GM10266 (cell line): ENCODE measurements at regions not wholly inside any gene's neighbourhood (a gene's known extent, or its start where the extent isn't known, plus 50 kb on each side); places are given as distances from the start of the nearest gene placed in this dataset.

Experiments used
- DNase-seq: peaks from one replicate; pipeline ENCODE4 v3.0.0; 2012; ENCODE audit errors: extremely low spot score
- CTCF ChIP-seq: IDR thresholded peaks from 2 replicates; pipeline ENCODE4 v1.5.1; 2012; ENCODE audit warnings: mild to moderate bottlenecking, low read depth; ENCODE audit not compliant: control insufficient read depth, insufficient read depth; ENCODE audit errors: missing control alignments

- DNase-seq = no peak
- TF ChIP-seq CTCF = no peak
Measured at GRCh38 chr2:238574490-238575271, 148.0 kb downstream of the ASB1 start.

GRCh38 chr2:238576674-238577073, 149.9 kb downstream of the ASB1 start:
- DNase-seq = no peak
- no peak for TF ChIP-seq CTCF

GRCh38 chr2:238578256-238578655, 151.5 kb downstream of the ASB1 start:
- no peak for TF ChIP-seq CTCF
- DNase-seq = no peak

GRCh38 chr2:238580486-238580885, 153.8 kb downstream of the ASB1 start:
- TF ChIP-seq CTCF = no peak
- no peak for DNase-seq

- DNase-seq = no peak
- no peak for TF ChIP-seq CTCF
Measured at GRCh38 chr2:238581126-238581525, 154.4 kb downstream of the ASB1 start.

- no peak for TF ChIP-seq CTCF
- DNase-seq = no peak
Measured at GRCh38 chr2:238582159-238582558, 155.4 kb downstream of the ASB1 start.

GRCh38 chr2:238584617-238585016, 157.9 kb downstream of the ASB1 start:
- no peak for DNase-seq
- no peak for TF ChIP-seq CTCF
